ENCODE measurements at regions not wholly inside any gene's neighbourhood (a gene's known extent, or its start where the extent isn't known, plus 50 kb on each side); places are given as distances from the start of the nearest gene placed in this dataset.

DNA sequence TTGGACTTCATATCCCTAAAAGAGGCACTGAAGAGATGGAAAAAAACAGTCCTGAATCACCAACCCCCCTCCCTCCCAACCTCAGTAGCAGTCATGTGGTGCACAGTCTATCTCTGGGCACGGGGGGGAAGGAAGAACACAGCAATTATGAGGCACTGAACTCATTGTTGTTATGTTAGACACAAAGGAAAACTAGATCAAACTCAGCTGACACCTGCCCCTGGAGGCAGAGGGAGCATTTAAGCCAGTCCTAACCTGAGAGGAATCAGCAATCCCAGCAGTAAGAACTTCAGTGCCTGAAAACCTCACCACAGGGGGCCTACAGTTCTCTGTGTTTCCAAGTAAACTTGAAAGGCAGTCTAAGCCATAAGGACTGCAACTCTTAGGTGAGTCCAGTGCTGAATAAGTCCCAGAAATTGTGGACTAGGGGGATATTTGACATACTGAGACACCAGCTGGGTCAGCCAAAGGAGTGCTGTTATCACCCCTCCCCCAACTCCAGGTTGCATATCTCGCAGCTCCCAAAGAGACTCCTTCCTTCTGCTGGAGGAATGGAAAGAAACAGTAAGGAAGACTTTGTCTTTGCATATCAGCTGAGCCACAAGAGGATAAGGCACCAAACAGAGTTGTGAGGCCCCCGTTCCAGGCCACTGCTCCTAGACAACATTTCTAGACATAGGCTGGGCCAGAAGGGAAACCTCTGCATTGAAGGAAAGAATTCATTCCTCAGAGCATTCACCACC lies 72.5 kb downstream of the GLYATL1 start:
- CTCF ChIA-PET: no interaction called here
- H3K9me2 ChIP-seq (ENCODE audit: insufficient read depth): no peaks in the 10 kb centered on the region

DNA sequence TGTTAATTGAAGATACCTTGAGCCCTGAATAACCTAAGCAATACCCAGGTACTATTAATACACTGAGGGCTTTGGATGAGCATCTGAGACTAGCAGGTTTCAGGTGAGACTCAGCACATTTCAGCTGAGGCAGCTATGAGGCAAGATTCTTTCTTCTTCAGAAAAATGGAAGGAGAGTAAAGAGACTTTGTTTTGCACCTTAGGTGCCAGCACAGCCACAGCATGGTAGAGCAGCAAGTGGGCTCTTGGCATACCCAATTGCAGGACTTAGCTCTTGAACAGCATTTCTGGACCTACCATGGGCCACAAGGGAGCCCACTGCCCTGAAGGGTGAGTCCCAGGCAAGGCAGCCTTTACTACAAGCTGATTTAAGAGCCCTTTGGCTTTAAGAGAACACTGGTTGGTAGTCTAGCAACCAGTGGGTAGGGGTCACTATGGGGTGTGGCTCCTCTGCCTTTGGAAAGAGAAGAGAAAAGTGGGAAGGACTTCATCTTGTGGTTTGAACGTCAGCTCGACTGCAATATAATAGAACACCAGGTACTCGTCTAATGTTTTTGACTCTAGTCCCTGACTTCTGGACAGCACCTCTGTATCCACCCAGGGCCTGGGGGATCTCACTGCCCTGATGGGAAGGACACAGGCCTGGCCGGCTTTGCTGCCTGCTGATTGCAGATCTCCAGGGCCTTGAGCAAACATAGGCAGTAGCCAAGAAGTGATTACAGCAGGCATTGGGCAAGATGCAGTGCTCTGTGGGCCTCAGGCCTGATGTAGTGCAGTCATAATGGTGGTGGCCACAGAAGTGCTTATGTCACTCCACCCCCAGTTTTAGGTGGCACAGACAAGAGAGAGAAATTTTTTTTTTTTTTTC lies 73.3 kb downstream of the GLYATL1 start:
- no peak for DNase-seq
- TF ChIP-seq, protein P1, sequence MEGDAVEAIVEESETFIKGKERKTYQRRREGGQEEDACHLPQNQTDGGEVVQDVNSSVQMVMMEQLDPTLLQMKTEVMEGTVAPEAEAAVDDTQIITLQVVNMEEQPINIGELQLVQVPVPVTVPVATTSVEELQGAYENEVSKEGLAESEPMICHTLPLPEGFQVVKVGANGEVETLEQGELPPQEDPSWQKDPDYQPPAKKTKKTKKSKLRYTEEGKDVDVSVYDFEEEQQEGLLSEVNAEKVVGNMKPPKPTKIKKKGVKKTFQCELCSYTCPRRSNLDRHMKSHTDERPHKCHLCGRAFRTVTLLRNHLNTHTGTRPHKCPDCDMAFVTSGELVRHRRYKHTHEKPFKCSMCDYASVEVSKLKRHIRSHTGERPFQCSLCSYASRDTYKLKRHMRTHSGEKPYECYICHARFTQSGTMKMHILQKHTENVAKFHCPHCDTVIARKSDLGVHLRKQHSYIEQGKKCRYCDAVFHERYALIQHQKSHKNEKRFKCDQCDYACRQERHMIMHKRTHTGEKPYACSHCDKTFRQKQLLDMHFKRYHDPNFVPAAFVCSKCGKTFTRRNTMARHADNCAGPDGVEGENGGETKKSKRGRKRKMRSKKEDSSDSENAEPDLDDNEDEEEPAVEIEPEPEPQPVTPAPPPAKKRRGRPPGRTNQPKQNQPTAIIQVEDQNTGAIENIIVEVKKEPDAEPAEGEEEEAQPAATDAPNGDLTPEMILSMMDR (conservative IDR thresholded peaks at IDR 0.05): no peak
- no peak for TF ChIP-seq EZH2 (IDR thresholded peaks at IDR 0.05; ENCODE audit: low read depth)
- Histone ChIP-seq H3K9me3 (ENCODE audit: insufficient read depth, low read depth) (no peaks in the 10 kb centered on the region), H3K4me3 (no peak overlapping the region), H3K4me2 (no peak overlapping the region), H3F3A (ENCODE audit: insufficient read depth, low read depth) (no peaks in the 10 kb centered on the region), H3K79me2 (ENCODE audit: low read depth) (no peaks in the 10 kb centered on the region), H3K4me1 (replicated peaks; ENCODE audit: insufficient read depth) (no peaks in the 10 kb centered on the region), H3K36me3 (ENCODE audit: low read depth) (no peaks in the 10 kb centered on the region), H4K20me1 (ENCODE audit: insufficient read depth) (no peaks in the 10 kb centered on the region), H3K9me2 (ENCODE audit: insufficient read depth) (no peaks in the 10 kb centered on the region), H3K27ac (no peak overlapping the region), H2AFZ (no peak overlapping the region), H3K27me3 (ENCODE audit: insufficient read depth, low read depth) (peaks cover 12% of the 10 kb centered on the region; the same call in 1 of the 2 replicates)
- CTCF ChIA-PET: no interaction called here
- intact Hi-C loops (cut with micrococcal nuclease; ENCODE audit: unreplicated experiment): no loop called here
- POLR2A ChIA-PET (ENCODE audit: unreplicated experiment): no interaction called here
- no TSS peak for BruUV-seq (replicated peaks)

More for the DNA sequence above, 72.5 kb downstream of the GLYATL1 start:
- H4K20me1 ChIP-seq (ENCODE audit: insufficient read depth): no peaks in the 10 kb centered on the region
- no peak overlapping the region for H3K4me3 ChIP-seq
- no peaks in the 10 kb centered on the region for H3F3A ChIP-seq (ENCODE audit: insufficient read depth, low read depth)
- no peaks in the 10 kb centered on the region for H3K36me3 ChIP-seq (ENCODE audit: low read depth)
- TF ChIP-seq, protein P1 (conservative IDR thresholded peaks at IDR 0.05): no peak
- TF ChIP-seq EZH2 (IDR thresholded peaks at IDR 0.05; ENCODE audit: low read depth): no peak
- no peak for DNase-seq
- H3K4me1 ChIP-seq (replicated peaks; ENCODE audit: insufficient read depth): no peaks in the 10 kb centered on the region
- intact Hi-C loops (cut with micrococcal nuclease; ENCODE audit: unreplicated experiment): no loop called here
- H3K9me3 ChIP-seq (ENCODE audit: insufficient read depth, low read depth): no peaks in the 10 kb centered on the region
- H3K27me3 ChIP-seq (ENCODE audit: insufficient read depth, low read depth): peaks cover 20% of the 10 kb centered on the region; the same call in 1 of the 2 replicates
- no TSS peak for BruUV-seq (replicated peaks)
- H3K4me2 ChIP-seq: no peak overlapping the region
- no peak overlapping the region for H3K27ac ChIP-seq
- H3K79me2 ChIP-seq (ENCODE audit: low read depth): no peaks in the 10 kb centered on the region
- no peak overlapping the region for H2AFZ ChIP-seq
- POLR2A ChIA-PET (ENCODE audit: unreplicated experiment): no interaction called here

DNA sequence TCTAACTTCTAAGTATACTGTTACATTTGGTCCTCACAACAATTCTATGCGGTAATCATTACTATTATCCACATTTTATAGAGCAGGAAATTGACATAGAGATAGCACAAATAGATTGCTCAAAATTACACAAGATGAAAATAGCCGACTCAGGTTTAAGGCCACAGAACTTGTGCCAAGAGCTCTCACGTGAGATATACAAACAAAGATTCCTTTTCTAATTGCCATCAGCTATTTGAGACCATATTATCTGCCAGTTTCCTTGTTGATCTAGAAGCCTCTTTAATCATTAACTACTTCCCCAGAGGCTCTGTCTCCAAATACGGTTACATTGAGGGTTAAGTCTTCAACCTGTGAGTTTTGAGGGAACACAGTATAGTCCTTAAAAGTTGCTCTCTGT lies 61.0 kb upstream of the GLYATL1B start:
- H3K36me3 ChIP-seq (ENCODE audit: low read depth): no peaks in the 10 kb centered on the region
- H3K9me3 ChIP-seq (ENCODE audit: insufficient read depth, low read depth): no peaks in the 10 kb centered on the region
- intact Hi-C loops (cut with micrococcal nuclease; ENCODE audit: unreplicated experiment): no loop called here
- POLR2A ChIA-PET (ENCODE audit: unreplicated experiment): no interaction called here
- no peak overlapping the region for H3K4me3 ChIP-seq
- no peak overlapping the region for H3K4me2 ChIP-seq
- no peaks in the 10 kb centered on the region for H3F3A ChIP-seq (ENCODE audit: insufficient read depth, low read depth)
- H3K27me3 ChIP-seq (ENCODE audit: insufficient read depth, low read depth): peaks cover 52% of the 10 kb centered on the region; the same call in 1 of the 2 replicates
- CTCF ChIA-PET: no interaction called here
- no TSS peak for BruUV-seq (replicated peaks)
- no peak overlapping the region for H2AFZ ChIP-seq
- H3K79me2 ChIP-seq (ENCODE audit: low read depth): no peaks in the 10 kb centered on the region
- TF ChIP-seq EZH2 (IDR thresholded peaks at IDR 0.05; ENCODE audit: low read depth): no peak
- TF ChIP-seq, protein P1 (conservative IDR thresholded peaks at IDR 0.05): no peak
- no peak overlapping the region for H3K27ac ChIP-seq
- H3K4me1 ChIP-seq (replicated peaks; ENCODE audit: insufficient read depth): no peaks in the 10 kb centered on the region
- DNase-seq: no peak
- no peaks in the 10 kb centered on the region for H4K20me1 ChIP-seq (ENCODE audit: insufficient read depth)
- H3K9me2 ChIP-seq (ENCODE audit: insufficient read depth): no peaks in the 10 kb centered on the region

Data from PC-9 (cell line).